Activated CD8-positive, alpha-beta memory T cell treated with anti-CD3 and anti-CD28 coated beads for 4 hours (primary cell): ENCODE measurements at regions not wholly inside any gene's neighbourhood (a gene's known extent, or its start where the extent isn't known, plus 50 kb on each side); places are given as distances from the start of the nearest gene placed in this dataset.
"Not testable (repeated sequence)": the region's sequence is repeated elsewhere in the genome, so short reads cannot be mapped to it uniquely, and the experiment has no call there.

Experiments used
- DNase-seq, 2 donors: peaks; one replicate each; pipeline ENCODE4 v3.0.0-alpha.2; 2020; ENCODE audit warnings: low read depth in 2 of 2

- DNase-seq: no peak
Measured at GRCh38 chr6:170046791-170047626, 243.9 kb downstream of the DLL1 start.

GRCh38 chr6:170045981-170046667 lies 244.8 kb downstream of the DLL1 start:
- DNase-seq: no peak

- DNase-seq: no peak
Measured at GRCh38 chr6:170045563-170045960, 245.3 kb downstream of the DLL1 start.

- DNase-seq: no peak
Measured at GRCh38 chr6:170044836-170045562, 245.9 kb downstream of the DLL1 start.

GRCh38 chr6:170043881-170044790 lies 246.7 kb downstream of the DLL1 start:
- no peak for DNase-seq

- no peak for DNase-seq
Measured at GRCh38 chr6:170043150-170043819, 247.6 kb downstream of the DLL1 start.

- DNase-seq: no peak
Measured at GRCh38 chr6:170042596-170043118, 248.2 kb downstream of the DLL1 start.

GRCh38 chr6:170042123-170042522 lies 248.8 kb downstream of the DLL1 start:
- no peak for DNase-seq

- DNase-seq: no peak
Measured at GRCh38 chr6:170041526-170041925, 249.4 kb downstream of the DLL1 start.

GRCh38 chr6:170040906-170041305 lies 250.0 kb downstream of the DLL1 start:
- no peak for DNase-seq

- DNase-seq: no peak
Measured at GRCh38 chr6:170040115-170040500, 250.8 kb downstream of the DLL1 start.

- no peak for DNase-seq
Measured at GRCh38 chr6:170039156-170040114, 251.4 kb downstream of the DLL1 start.

GRCh38 chr6:170038708-170039107 lies 252.2 kb downstream of the DLL1 start:
- no peak for DNase-seq

GRCh38 chr6:170038251-170038650 lies 252.6 kb downstream of the DLL1 start:
- no peak for DNase-seq

- DNase-seq: no peak
Measured at GRCh38 chr6:170037541-170038250, 253.2 kb downstream of the DLL1 start.

GRCh38 chr6:170036916-170037315 lies 254.0 kb downstream of the DLL1 start:
- DNase-seq: no peak

- not testable (repeated sequence) for DNase-seq
Measured at GRCh38 chr6:170036367-170036766, 254.5 kb downstream of the DLL1 start.

GRCh38 chr6:170035901-170036304 lies 255.0 kb downstream of the DLL1 start:
- no peak for DNase-seq

GRCh38 chr6:170035044-170035443 lies 255.8 kb downstream of the DLL1 start:
- DNase-seq: no peak
